IMR-90 (cell line): ENCODE measurements at regions not wholly inside any gene's neighbourhood (a gene's known extent, or its start where the extent isn't known, plus 50 kb on each side); places are given as distances from the start of the nearest gene placed in this dataset.

Experiments used
- ATAC-seq: fragments of 200-7000 bp; cut with Tn5 transposase; 2 replicates; pipeline ENCODE4 v1.9.1; 2020; ENCODE audit warnings: low read depth, mild to moderate bottlenecking, moderate library complexity
- BruUV-seq: library from RNA; stranded (reverse); fragments of 400-500 nt; replicated peaks from 2 replicates; lab custom pipeline; 2021; lab: Mats Ljungman, UMichigan
- CTCF ChIA-PET: fragments of 300-600 bp; formaldehyde crosslinking; extraction: SDS; loops from one replicate; lab custom pipeline; 2021; ENCODE audit warnings: antibody characterized with exemption; lab: Yijun Ruan, JAX
- POLR2A ChIA-PET: fragments of 300-600 bp; sonication (Branson Sonifier 250); formaldehyde crosslinking; loops from one replicate; lab custom pipeline; 2022; ENCODE audit warnings: antibody characterized with exemption; ENCODE audit not compliant: unreplicated experiment; lab: Charles Lee
- DNase-seq: peaks from one replicate; pipeline ENCODE4 v3.0.0; 2013
- H2AFZ ChIP-seq: replicated peaks from 2 replicates; pipeline ENCODE3; 2013; ENCODE audit warnings: low read length, mild to moderate bottlenecking; ENCODE audit not compliant: poor library complexity
- H2AK5ac ChIP-seq: 2 replicates; pipeline ENCODE4 v1.6.1; 2013; ENCODE audit warnings: low read depth, low read length, inconsistent platforms
- H2AK9ac ChIP-seq: replicated peaks from 2 replicates; pipeline ENCODE3; 2013; ENCODE audit warnings: mild to moderate bottlenecking, low read depth, low read length, moderate library complexity; ENCODE audit not compliant: poor library complexity
- H2BK120ac ChIP-seq: 2 replicates; pipeline ENCODE4 v1.6.1; 2013; ENCODE audit warnings: low read depth, low read length, inconsistent platforms
- H2BK15ac ChIP-seq: 3 replicates; pipeline ENCODE4 v1.6.1; 2013; ENCODE audit warnings: low read depth, low read length, inconsistent platforms
- H2BK20ac ChIP-seq: 2 replicates; pipeline ENCODE4 v1.6.1; 2013; ENCODE audit warnings: low read depth, mild to moderate bottlenecking, inconsistent platforms, low read length, moderate library complexity
- H2BK5ac ChIP-seq: 2 replicates; pipeline ENCODE4 v1.6.1; 2013; ENCODE audit warnings: mild to moderate bottlenecking, low read depth, low read length, inconsistent platforms; ENCODE audit not compliant: poor library complexity, severe bottlenecking
- H3K14ac ChIP-seq: replicated peaks from 2 replicates; pipeline ENCODE4 v1.6.1; 2013; ENCODE audit warnings: low read depth, low read length, inconsistent platforms
- H3K18ac ChIP-seq: 2 replicates; pipeline ENCODE4 v1.6.1; 2013; ENCODE audit warnings: low read depth, low read length, control low read depth
- H3K23ac ChIP-seq: 2 replicates; pipeline ENCODE4 v1.6.1; 2013; ENCODE audit warnings: low read depth, low read length, inconsistent platforms
- H3K27ac ChIP-seq: 2 replicates; pipeline ENCODE4 v1.5.1; 2013; ENCODE audit warnings: mild to moderate bottlenecking, control low read depth, low read length; ENCODE audit not compliant: insufficient read depth
- H3K27me3 ChIP-seq: 2 replicates; pipeline ENCODE4 v1.6.1; 2013; ENCODE audit warnings: low read length; ENCODE audit not compliant: control insufficient read depth, insufficient read depth
- H3K36me3 ChIP-seq: 2 replicates; pipeline ENCODE4 v1.6.1; 2013; ENCODE audit warnings: low read length, mixed read lengths; ENCODE audit not compliant: control insufficient read depth, insufficient read depth
- H3K4ac ChIP-seq: 2 replicates; pipeline ENCODE4 v1.6.1; 2013; ENCODE audit warnings: low read depth, low read length, inconsistent platforms
- H3K4me1 ChIP-seq: 2 replicates; pipeline ENCODE4 v1.6.1; 2013; ENCODE audit warnings: low read length, mixed read lengths; ENCODE audit not compliant: control insufficient read depth, insufficient read depth
- H3K4me2 ChIP-seq: 2 replicates; pipeline ENCODE4 v1.6.1; 2013; ENCODE audit warnings: low read depth, mild to moderate bottlenecking, control low read depth, low read length, moderate library complexity
- H3K4me3 ChIP-seq: 2 replicates; pipeline ENCODE4 v1.5.1; 2013; ENCODE audit warnings: low read depth, mild to moderate bottlenecking, control low read depth, low read length, moderate library complexity; ENCODE audit not compliant: insufficient read depth
- H3K56ac ChIP-seq: 2 replicates; pipeline ENCODE4 v1.6.1; 2013; ENCODE audit warnings: low read length, inconsistent platforms; ENCODE audit not compliant: insufficient read depth; ENCODE audit errors: extremely low read depth
- H3K79me1 ChIP-seq, 2 experiments: 2 replicates each; pipeline ENCODE4 v1.6.1; 2013; ENCODE audit warnings: low read length in 2 of 2, inconsistent platforms in 1 of 2, low read depth in 1 of 2
- H3K9ac ChIP-seq: 2 replicates; pipeline ENCODE4 v1.6.1; 2013; ENCODE audit warnings: low read depth, low read length, control low read depth
- H3K9me1 ChIP-seq: 2 replicates; pipeline ENCODE4 v1.6.1; 2013; ENCODE audit warnings: low read length, inconsistent platforms; ENCODE audit not compliant: insufficient read depth
- H3K9me3 ChIP-seq: 2 replicates; pipeline ENCODE4 v1.6.1; 2013; ENCODE audit warnings: low read length; ENCODE audit not compliant: control insufficient read depth, insufficient read depth
- H4K20me1 ChIP-seq: 2 replicates; pipeline ENCODE4 v1.6.1; 2013; ENCODE audit warnings: low read length, inconsistent platforms; ENCODE audit not compliant: insufficient read depth
- H4K5ac ChIP-seq: 2 replicates; pipeline ENCODE4 v1.6.1; 2013; ENCODE audit warnings: mild to moderate bottlenecking, low read depth, low read length, control low read depth
- H4K8ac ChIP-seq, 2 experiments: 2 replicates each; pipeline ENCODE4 v1.6.1; 2013; ENCODE audit warnings: low read depth in 2 of 2, low read length in 2 of 2, control low read depth in 1 of 2, inconsistent platforms in 1 of 2
- H4K91ac ChIP-seq: 2 replicates; pipeline ENCODE4 v1.6.1; 2013; ENCODE audit warnings: low read depth, low read length, inconsistent platforms; ENCODE audit not compliant: insufficient read depth
- MAFK ChIP-seq: IDR thresholded peaks from 2 replicates; pipeline ENCODE4 v1.6.1; 2012; ENCODE audit warnings: low read depth, low read length, improper control_type of control experiment
- SMC3 ChIP-seq: fragments of 150-350 bp; IDR thresholded peaks from 2 replicates; pipeline ENCODE4 v1.6.1; 2016; ENCODE audit warnings: low read depth, mild to moderate bottlenecking, antibody characterized with exemption, low read length, moderate library complexity
- WGBS, 2 experiments: methylation state at CpG; one replicate each; pipeline versions ENCODE4 v1.1.5 to v1.1.7; 2013; ENCODE audit warnings: missing lambda C conversion rate in 2 of 2; ENCODE audit not compliant: insufficient read length in 1 of 2; ENCODE audit errors: extremely low coverage in 2 of 2; 5-methylcytosine and 5-hydroxymethylcytosine counted together
- dilution Hi-C: fragments of 300-500 bp; cut with HindIII; formaldehyde crosslinking; loops from one replicate; pipeline ENCODE4 v1.14.3; 2018; ENCODE audit warnings: low sequenced_read_pairs; ENCODE audit not compliant: unreplicated experiment
- in situ Hi-C: fragments of 300-500 bp; cut with MboI; formaldehyde crosslinking; loops from 3 replicates; pipeline ENCODE4 v1.14.3; 2019; ENCODE audit warnings: low sequenced_read_pairs, inconsistent platforms, mixed read lengths
- intact Hi-C: fragments of 100-400 bp; cut with micrococcal nuclease; formaldehyde crosslinking; loops from 2 replicates; pipeline ENCODE4 v1.10.0; 2022

GRCh38 chr2:219918944-219919343, 291.5 kb downstream of the SLC4A3 start:
- Histone ChIP-seq H2AK5ac (no peak overlapping the region), H3K9me1 (no peaks in the 10 kb centered on the region), H3K14ac (no peak overlapping the region), H2AK9ac (no peak overlapping the region), H3K4me2 (no peak overlapping the region), H2BK20ac (no peak overlapping the region), H4K5ac (no peak overlapping the region), H3K9me3 (no peaks in the 10 kb centered on the region), H3K36me3 (no peaks in the 10 kb centered on the region), H4K91ac (no peak overlapping the region), H3K27me3 (peaks cover 5% of the 10 kb centered on the region; the same call in 1 of the 2 replicates), H3K23ac (no peak overlapping the region), H2AFZ (no peak overlapping the region), H3K4ac (no peak overlapping the region), H3K79me1 (no peaks in the 10 kb centered on the region), H2BK15ac (no peak overlapping the region), H4K8ac (no peak overlapping the region), H2BK5ac (no peak overlapping the region), H3K4me1 (no peaks in the 10 kb centered on the region), H3K27ac (no peak overlapping the region), H3K4me3 (no peak overlapping the region), H3K56ac (no peak overlapping the region), H3K9ac (no peak overlapping the region), H3K18ac (no peak overlapping the region), H4K20me1 (no peaks in the 10 kb centered on the region), H2BK120ac (no peak overlapping the region)
- ChIA-PET POLR2A (no interaction called here), CTCF (interaction anchor here (0.6 kb wide), 2 partner anchors 12 to 41 kb away, joined by 3 read pairs; no protein-coding TSS in a partner anchor)
- WGBS, 2 experiments, result 100% methylated on average over 2 of the region's 4 CpGs; no CpG with 5 or more reads in 1 of the 2 experiments
- DNase-seq (no peak), ATAC-seq (no peak)
- in situ Hi-C loops, result no loop called here
- dilution Hi-C loops, result no loop called here
- BruUV-seq, result no TSS peak
- TF ChIP-seq SMC3 (no peak), MAFK (no peak)
- intact Hi-C loops, result loop anchor here (10.0 kb wide), 1 partner anchor 126 kb away; no protein-coding TSS in a partner anchor
